GM12865 (cell line): ENCODE measurements at regions not wholly inside any gene's neighbourhood (a gene's known extent, or its start where the extent isn't known, plus 50 kb on each side); places are given as distances from the start of the nearest gene placed in this dataset.

ENCODE experiments used
- DNase-seq: peaks from one replicate; pipeline ENCODE4 v3.0.0; 2010; ENCODE audit warnings: low read depth
- H3K4me3 ChIP-seq: 2 replicates; pipeline ENCODE4 v1.5.1; 2011; ENCODE audit warnings: mild to moderate bottlenecking, low read depth, low read length, control low read depth
- TF ChIP-seq, protein P1 (sequence below): IDR thresholded peaks from 2 replicates; pipeline ENCODE4 v1.5.1; 2011; ENCODE audit warnings: low read length, control low read depth, low read depth, inconsistent platforms; ENCODE audit not compliant: insufficient read depth; ENCODE audit errors: missing control alignments

- no peak for DNase-seq
- H3K4me3 ChIP-seq: no peak overlapping the region
Measured at GRCh38 chr2:57867730-57868129, 178.9 kb upstream of the VRK2 start.

GRCh38 chr2:57868619-57869139 lies 177.9 kb upstream of the VRK2 start:
- no peak for DNase-seq
- no peak overlapping the region for H3K4me3 ChIP-seq
- TF ChIP-seq, protein P1, sequence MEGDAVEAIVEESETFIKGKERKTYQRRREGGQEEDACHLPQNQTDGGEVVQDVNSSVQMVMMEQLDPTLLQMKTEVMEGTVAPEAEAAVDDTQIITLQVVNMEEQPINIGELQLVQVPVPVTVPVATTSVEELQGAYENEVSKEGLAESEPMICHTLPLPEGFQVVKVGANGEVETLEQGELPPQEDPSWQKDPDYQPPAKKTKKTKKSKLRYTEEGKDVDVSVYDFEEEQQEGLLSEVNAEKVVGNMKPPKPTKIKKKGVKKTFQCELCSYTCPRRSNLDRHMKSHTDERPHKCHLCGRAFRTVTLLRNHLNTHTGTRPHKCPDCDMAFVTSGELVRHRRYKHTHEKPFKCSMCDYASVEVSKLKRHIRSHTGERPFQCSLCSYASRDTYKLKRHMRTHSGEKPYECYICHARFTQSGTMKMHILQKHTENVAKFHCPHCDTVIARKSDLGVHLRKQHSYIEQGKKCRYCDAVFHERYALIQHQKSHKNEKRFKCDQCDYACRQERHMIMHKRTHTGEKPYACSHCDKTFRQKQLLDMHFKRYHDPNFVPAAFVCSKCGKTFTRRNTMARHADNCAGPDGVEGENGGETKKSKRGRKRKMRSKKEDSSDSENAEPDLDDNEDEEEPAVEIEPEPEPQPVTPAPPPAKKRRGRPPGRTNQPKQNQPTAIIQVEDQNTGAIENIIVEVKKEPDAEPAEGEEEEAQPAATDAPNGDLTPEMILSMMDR: no peak

More at GRCh38 chr2:57867730-57868129, 178.9 kb upstream of the VRK2 start:
- TF ChIP-seq, protein P1: no peak

DNA sequence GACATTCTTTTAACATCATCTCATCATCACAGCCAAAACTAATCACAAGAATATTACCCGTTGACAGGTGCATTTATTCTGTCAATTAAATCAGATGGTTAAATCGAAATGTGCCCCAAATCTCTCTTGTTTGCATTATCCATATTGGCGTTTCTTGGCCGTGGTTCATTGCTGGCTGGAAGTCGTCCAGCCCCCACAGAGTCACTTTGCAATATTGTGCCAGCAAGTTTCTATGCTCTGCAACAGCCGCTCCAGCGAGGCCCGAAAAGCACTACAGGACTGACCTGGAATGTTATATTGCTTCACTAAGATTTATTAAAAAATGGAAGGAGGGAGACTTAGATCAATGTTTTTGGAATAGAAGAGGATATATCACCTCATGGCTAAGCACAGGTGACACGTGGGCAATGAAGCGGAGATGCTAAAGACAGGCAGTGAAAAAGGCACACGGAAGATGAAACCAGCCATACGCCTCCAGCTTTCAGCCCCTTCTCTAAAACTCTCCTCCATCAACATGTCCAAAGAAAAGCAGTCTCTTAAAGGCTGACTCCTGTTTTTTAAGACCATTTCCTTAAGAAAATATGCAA lies 176.8 kb upstream of the VRK2 start:
- TF ChIP-seq, protein P1: no peak
- no peak overlapping the region for H3K4me3 ChIP-seq
- DNase-seq: no peak

GRCh38 chr2:57876313-57876712 lies 170.3 kb upstream of the VRK2 start:
- no peak for DNase-seq
- H3K4me3 ChIP-seq: no peak overlapping the region
- TF ChIP-seq, protein P1: no peak

GRCh38 chr2:57877811-57878170 lies 168.8 kb upstream of the VRK2 start:
- TF ChIP-seq, protein P1: no peak
- no peak for DNase-seq
- no peak overlapping the region for H3K4me3 ChIP-seq

- no peak overlapping the region for H3K4me3 ChIP-seq
- TF ChIP-seq, protein P1: no peak
- no peak for DNase-seq
Measured at GRCh38 chr2:57878171-57878865, 168.3 kb upstream of the VRK2 start.
